Parathyroid adenoma (tissue), 2 donors: ENCODE measurements at regions not wholly inside any gene's neighbourhood (a gene's known extent, or its start where the extent isn't known, plus 50 kb on each side); places are given as distances from the start of the nearest gene placed in this dataset.

Source experiments
- H2AFZ ChIP-seq: fragments of 300-600 bp; sonication (generic); one replicate; pipeline ENCODE4 v1.7.0; 2017; ENCODE audit warnings: antibody characterized with exemption, mild to moderate bottlenecking
- H3K27ac ChIP-seq: fragments of 300-600 bp; sonication (generic); one replicate; pipeline ENCODE4 v1.7.0; 2017
- H3K27me3 ChIP-seq: fragments of 300-600 bp; sonication (generic); one replicate; pipeline ENCODE4 v1.7.0; 2017; ENCODE audit warnings: low read length; ENCODE audit not compliant: control insufficient read depth, insufficient read depth
- H3K36me3 ChIP-seq: fragments of 300-600 bp; sonication (generic); one replicate; pipeline ENCODE4 v1.7.0; 2017; ENCODE audit warnings: low read length; ENCODE audit not compliant: control insufficient read depth, insufficient read depth
- H3K4me1 ChIP-seq: fragments of 300-600 bp; sonication (generic); one replicate; pipeline ENCODE4 v1.7.0; 2017; ENCODE audit warnings: control low read depth
- H3K4me2 ChIP-seq: fragments of 300-600 bp; sonication (generic); one replicate; pipeline ENCODE4 v1.7.0; 2017; ENCODE audit warnings: low read length
- H3K4me3 ChIP-seq: fragments of 300-600 bp; sonication (generic); one replicate; pipeline ENCODE4 v1.7.0; 2017; ENCODE audit warnings: low read depth, low read length
- H3K79me2 ChIP-seq: fragments of 300-600 bp; sonication (generic); one replicate; pipeline ENCODE4 v1.7.0; 2017; ENCODE audit warnings: control low read depth
- H3K9ac ChIP-seq: fragments of 300-600 bp; sonication (generic); one replicate; pipeline ENCODE4 v1.7.0; 2017; ENCODE audit warnings: mild to moderate bottlenecking
- H3K9me3 ChIP-seq: fragments of 300-600 bp; sonication (generic); one replicate; pipeline ENCODE4 v1.7.0; 2017; ENCODE audit warnings: low read length; ENCODE audit not compliant: control insufficient read depth
- TF ChIP-seq, protein P1 (sequence below): fragments of 300-600 bp; sonication (generic); IDR thresholded peaks from one replicate; pipeline ENCODE4 v1.7.0; 2017; ENCODE audit warnings: antibody characterized with exemption, mild to moderate bottlenecking
- donor health status: primary hyperparathyroidism.

DNA sequence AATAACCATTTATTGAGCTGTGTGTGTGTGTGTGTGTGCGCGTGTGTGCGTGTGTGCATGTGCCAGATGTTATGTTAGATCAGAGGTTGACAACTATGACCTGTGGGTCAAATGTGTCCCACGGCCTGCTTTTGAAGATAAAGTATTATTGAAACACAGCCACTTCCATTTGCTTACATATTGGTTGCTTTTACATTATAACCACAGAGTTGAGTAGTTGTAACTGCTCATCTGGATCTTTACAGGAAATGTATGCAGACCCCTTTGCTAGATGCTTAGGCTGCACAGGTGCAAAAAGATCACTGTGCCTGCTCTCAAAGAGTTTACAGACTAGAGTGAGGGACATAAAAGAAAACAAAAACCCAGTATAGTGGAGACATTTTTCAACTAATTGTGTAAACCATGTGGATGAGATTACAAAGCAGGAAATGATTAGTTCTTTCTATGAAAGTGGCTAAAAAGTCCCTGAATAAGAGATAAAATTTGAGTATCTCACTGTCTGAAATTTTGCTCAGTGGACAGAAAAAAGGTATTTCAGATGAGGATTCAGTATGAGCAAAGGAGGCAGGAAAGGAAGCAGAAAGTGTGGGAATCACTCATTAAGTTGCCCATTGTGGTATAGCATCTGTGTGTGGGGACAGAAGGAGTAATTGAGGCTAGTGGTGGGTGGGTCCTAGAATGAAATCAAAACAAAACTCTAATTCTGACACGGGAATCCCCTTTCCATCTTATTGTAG is 188.4 kb downstream of the PAH start:
- Histone ChIP-seq H3K4me1 (no peaks in the 10 kb centered on the region), H3K27me3 (no peaks in the 10 kb centered on the region), H3K36me3 (no peaks in the 10 kb centered on the region), H3K27ac (no peak overlapping the region), H2AFZ (no peak overlapping the region), H3K9ac (no peak overlapping the region), H3K79me2 (no peaks in the 10 kb centered on the region), H3K9me3 (no peaks in the 10 kb centered on the region), H3K4me3 (no peak overlapping the region), H3K4me2 (no peak overlapping the region)
- TF ChIP-seq, protein P1, sequence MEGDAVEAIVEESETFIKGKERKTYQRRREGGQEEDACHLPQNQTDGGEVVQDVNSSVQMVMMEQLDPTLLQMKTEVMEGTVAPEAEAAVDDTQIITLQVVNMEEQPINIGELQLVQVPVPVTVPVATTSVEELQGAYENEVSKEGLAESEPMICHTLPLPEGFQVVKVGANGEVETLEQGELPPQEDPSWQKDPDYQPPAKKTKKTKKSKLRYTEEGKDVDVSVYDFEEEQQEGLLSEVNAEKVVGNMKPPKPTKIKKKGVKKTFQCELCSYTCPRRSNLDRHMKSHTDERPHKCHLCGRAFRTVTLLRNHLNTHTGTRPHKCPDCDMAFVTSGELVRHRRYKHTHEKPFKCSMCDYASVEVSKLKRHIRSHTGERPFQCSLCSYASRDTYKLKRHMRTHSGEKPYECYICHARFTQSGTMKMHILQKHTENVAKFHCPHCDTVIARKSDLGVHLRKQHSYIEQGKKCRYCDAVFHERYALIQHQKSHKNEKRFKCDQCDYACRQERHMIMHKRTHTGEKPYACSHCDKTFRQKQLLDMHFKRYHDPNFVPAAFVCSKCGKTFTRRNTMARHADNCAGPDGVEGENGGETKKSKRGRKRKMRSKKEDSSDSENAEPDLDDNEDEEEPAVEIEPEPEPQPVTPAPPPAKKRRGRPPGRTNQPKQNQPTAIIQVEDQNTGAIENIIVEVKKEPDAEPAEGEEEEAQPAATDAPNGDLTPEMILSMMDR, result no peak

GRCh38 chr12:102726686-102727085 is 190.4 kb downstream of the PAH start:
- TF ChIP-seq, protein P1, result no peak
- Histone ChIP-seq H2AFZ (no peak overlapping the region), H3K9me3 (no peaks in the 10 kb centered on the region), H3K4me1 (no peaks in the 10 kb centered on the region), H3K4me2 (no peak overlapping the region), H3K27me3 (no peaks in the 10 kb centered on the region), H3K9ac (no peak overlapping the region), H3K79me2 (no peaks in the 10 kb centered on the region), H3K36me3 (no peaks in the 10 kb centered on the region), H3K27ac (no peak overlapping the region), H3K4me3 (no peak overlapping the region)

DNA sequence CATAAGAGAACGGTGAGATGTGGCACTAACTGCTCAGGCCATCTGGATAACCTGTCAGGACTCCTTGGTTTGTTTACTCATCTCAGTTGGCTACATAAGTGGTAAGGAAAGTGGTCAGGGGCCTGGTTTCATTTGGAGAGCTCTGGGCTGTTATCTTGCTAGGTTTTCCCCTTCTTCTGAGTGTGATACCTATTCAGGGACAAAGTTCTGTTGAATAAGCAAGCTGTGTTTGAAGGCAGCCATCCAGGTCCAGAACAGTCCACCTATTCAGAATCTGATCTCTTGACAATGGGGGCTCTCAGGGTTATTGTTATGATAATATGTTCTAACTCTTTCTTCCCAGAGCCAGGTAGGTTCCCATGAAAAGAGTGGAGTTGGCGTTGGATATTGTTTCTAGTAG is 194.9 kb downstream of the PAH start:
- H3K4me1 ChIP-seq, result no peaks in the 10 kb centered on the region
- H2AFZ ChIP-seq, result no peak overlapping the region
- no peak overlapping the region for H3K9ac ChIP-seq
- H3K27ac ChIP-seq, result no peak overlapping the region
- no peaks in the 10 kb centered on the region for H3K9me3 ChIP-seq
- H3K36me3 ChIP-seq, result no peaks in the 10 kb centered on the region
- no peak overlapping the region for H3K4me2 ChIP-seq
- no peak overlapping the region for H3K4me3 ChIP-seq
- TF ChIP-seq, protein P1, result no peak
- no peaks in the 10 kb centered on the region for H3K79me2 ChIP-seq
- H3K27me3 ChIP-seq, result no peaks in the 10 kb centered on the region

- no peaks in the 10 kb centered on the region for H3K27me3 ChIP-seq
- TF ChIP-seq, protein P1, result no peak
- H3K9me3 ChIP-seq, result no peaks in the 10 kb centered on the region
- H3K4me1 ChIP-seq, result no peaks in the 10 kb centered on the region
- no peaks in the 10 kb centered on the region for H3K79me2 ChIP-seq
- H3K9ac ChIP-seq, result no peak overlapping the region
- H3K4me2 ChIP-seq, result no peak overlapping the region
- H2AFZ ChIP-seq, result no peak overlapping the region
- no peak overlapping the region for H3K27ac ChIP-seq
- H3K4me3 ChIP-seq, result no peak overlapping the region
- H3K36me3 ChIP-seq, result no peaks in the 10 kb centered on the region
Measured at GRCh38 chr12:102708108-102708507, 208.9 kb downstream of the PAH start.

GRCh38 chr12:102702447-102703114 is 214.5 kb downstream of the PAH start:
- H3K9ac ChIP-seq, result no peak overlapping the region
- H3K4me1 ChIP-seq, result no peaks in the 10 kb centered on the region
- no peak overlapping the region for H2AFZ ChIP-seq
- H3K79me2 ChIP-seq, result no peaks in the 10 kb centered on the region
- no peaks in the 10 kb centered on the region for H3K9me3 ChIP-seq
- H3K36me3 ChIP-seq, result no peaks in the 10 kb centered on the region
- no peaks in the 10 kb centered on the region for H3K27me3 ChIP-seq
- no peak overlapping the region for H3K4me3 ChIP-seq
- TF ChIP-seq, protein P1, result no peak
- no peak overlapping the region for H3K27ac ChIP-seq
- H3K4me2 ChIP-seq, result no peak overlapping the region
